GM21360 (cell line): ENCODE measurements at regions not wholly inside any gene's neighbourhood (a gene's known extent, or its start where the extent isn't known, plus 50 kb on each side); places are given as distances from the start of the nearest gene placed in this dataset.
"Not testable (repeated sequence)": the region's sequence is repeated elsewhere in the genome, so short reads cannot be mapped to it uniquely, and the experiment has no call there.

ENCODE experiments used
- ATAC-seq: cut with Tn5 transposase; IDR thresholded peaks from one replicate; pipeline ENCODE4 v1.9.1; 2021; ENCODE audit warnings: mild to moderate bottlenecking, moderate library complexity; ENCODE audit not compliant: unreplicated experiment

DNA sequence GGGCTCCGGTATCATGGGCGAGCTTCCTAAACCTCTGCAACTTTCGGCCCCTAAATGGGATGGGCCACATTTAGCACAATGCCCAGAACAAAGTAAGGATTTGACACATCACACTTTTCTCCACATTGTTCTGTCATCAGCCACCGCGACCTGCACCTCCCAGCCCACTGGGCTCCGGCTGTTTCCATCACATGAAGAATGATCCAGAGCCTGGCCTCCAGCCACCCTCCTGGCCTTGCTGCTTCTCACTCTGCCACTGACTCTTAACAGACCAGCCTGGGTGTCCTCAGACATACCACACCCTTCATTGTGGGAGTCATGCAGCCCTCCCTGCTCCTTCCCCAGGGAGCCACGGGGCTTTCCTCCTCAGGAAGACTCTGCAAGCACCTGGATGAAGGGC is 113.7 kb downstream of the IGLL1 start:
- no peak for ATAC-seq

DNA sequence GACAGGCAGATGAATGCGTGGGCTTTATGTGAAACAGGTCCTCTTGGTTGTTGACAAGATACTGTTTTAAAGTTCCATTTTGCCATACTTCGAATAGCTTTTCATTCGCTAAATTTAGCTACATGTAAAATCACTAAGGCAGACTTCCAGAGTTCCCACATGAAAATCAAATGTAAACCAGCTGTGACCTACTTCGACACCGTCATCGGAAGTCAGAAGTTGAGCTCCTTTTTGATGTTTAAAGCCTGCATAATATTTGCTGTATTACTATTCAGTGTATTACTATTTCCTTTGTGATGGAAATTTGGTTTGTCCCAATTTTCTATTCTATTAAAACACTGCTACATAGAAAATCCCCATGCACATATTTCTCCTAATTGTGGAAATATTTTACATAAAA is 115.3 kb downstream of the IGLL1 start:
- not testable (repeated sequence) for ATAC-seq

DNA sequence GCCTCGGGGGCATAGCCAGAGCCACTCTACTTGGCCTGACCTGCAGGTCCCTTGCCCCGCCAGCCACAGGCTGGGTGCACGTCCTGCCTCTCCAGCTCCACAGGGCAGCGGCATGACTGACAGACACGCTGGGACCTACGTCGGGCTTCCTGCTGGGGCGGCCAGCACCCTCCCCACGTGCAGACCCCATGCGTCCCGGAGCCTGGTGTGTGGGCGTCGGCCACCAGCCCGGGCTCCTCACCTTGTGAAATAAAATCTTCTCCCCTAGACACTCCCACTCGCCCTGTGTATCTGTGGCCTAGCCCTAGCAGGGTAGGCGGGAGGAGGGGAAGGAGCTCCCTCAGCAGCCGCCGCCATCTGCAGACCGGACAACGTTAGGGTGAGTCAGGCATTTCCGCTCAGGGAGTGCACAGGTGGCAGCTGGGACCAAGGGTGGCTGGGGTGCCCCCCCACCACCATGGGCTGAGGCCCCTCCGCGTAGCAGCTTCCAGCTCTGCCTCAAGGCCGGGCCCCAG is 119.5 kb downstream of the IGLL1 start:
- not testable (repeated sequence) for ATAC-seq

DNA sequence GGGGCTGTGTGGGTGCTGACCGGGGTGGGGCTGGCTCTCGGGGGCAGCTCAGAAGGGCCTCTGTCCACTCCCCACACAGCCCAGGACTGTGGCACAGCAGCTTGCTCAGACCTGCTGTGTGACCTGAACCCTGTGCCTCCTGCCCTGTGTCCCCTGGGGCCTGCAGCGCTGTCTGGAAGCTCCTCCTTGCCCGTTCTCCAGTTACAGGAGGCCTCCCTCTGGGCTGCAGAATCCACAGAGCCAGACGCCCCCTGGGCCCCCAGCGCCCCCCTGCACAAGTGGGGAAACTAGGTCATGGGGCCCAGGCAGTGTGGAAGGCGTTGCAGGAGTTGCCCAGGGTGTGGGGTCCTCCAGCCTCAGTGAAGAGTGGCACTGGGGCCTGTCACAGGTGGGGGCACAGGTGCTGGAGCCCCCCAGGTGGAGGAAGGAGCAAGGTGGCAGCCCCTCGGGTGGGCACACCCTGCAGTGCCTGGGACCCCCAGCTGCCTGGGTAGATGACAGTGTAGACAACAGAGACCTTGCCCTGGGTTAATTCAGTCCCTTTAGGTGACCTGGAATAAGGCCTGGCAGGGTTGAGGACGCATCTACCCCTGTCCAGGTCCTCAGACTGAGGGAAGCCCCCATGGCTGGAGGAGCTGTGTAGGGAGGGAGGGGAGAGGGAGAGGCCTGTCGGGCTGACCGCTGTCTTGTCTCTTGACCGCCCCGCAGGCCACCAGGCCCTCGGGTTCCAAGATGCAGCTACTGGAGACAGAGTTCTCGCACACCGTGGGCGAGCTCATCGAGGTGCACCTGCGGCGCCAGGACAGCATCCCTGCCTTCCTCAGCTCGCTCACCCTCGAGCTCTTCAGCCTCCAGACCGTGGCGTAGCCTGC is 120.2 kb downstream of the IGLL1 start:
- not testable (repeated sequence) for ATAC-seq

DNA sequence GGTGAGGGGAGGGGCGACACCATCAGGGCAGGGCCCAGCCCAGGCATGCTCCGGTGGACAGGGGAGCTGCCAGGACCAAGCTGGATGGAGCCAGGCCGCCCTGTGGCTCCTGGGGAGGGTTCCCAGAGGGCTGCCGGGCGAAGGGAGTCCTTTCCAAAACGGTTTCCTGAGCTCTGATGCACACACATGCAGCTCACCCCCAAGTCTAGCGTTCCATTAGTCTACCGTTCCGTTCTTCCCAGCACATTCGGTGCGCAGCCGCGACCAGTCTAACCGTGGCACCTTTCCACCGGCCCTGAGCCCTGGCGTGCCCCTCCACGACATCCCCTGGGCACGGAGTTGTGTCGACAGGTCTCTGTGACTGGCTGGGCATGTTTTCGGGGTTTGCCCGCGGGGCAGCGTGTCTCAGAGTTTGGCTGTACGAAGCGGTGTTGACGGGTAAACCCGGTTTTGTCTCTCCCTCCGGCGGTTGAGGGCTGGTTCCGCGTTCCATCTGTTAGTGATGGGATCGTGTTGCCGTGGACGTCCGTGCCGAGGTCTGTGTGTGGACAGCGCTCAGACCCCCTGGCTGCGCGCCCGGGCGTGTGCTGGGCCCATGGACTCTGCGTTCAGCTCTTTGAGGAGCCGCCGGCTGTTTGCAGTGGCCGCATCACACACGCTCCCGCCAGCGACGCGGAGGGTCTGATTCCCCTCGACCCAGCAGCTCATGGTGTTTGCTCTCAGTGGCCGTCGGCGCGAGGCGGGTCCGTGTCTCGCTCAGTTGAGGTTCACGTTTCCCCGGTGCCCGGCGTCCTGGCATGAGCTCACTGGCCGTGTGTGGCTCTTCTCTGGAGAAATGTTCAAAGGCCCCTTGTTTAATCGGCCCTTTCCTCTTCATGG is 121.2 kb downstream of the IGLL1 start:
- no peak for ATAC-seq

DNA sequence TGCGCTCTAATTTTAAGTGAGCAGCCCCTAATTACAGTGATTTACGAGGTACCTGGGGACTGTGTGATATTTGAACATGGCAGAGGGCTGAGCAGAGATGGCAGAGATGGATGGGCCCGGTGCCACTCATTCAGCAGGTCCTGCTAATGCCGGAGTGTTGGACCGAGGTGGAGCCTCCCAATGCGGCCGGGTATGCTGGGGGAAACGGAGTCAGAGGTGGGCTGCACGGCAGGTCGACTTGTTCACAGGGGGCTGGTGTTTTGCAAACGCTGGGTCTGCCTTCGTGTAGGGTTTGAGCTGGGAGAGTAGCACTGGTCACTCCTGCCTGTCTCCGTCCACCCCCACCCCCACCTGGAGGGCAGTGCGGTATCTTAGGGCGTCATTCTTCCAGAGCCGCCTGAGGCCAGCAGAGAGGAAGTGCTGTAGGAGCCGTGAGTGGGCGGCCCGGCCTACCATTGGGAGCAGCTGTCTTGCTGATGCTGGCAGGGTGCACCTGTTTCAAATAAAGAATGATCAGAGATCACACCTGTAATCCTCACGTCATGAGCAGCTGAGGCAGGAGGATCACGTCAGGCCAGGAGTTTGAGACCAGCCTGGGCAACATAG is 122.6 kb downstream of the IGLL1 start:
- ATAC-seq, result no peak

DNA sequence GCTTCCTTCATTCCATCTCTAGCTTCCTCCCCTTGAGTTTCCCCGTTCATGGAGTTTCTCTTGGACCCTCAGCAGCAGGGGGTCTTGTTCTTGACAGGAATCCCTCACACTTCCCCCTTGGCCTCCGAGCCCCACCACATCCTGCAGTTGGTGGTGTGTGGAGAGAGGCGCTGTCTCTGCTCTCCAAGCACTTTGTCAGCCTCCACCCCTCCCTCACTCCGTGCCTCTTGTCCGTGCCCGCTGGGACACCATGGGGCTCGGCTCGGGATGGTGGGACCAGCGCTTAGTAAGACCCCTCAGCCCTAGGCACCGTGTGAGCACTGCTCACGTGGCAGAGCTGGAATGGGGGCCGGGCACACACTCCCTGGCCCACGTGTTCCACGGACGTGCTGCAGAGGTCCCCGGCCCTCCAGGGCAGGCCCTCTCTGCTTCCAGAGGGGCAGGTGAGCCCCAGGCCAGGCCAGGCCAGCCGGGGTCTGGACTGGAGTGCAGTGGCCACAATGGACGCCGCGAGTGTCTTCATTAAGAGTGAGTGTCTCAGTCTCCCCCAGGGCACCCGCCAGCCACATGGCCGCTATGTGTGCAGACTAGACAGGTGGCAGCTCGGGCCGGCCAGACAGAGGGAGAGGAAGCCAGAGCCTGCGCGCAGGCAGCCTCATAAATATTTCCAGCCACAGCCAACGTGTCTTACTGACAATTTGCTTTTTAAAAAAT is 123.3 kb downstream of the IGLL1 start:
- not testable (repeated sequence) for ATAC-seq

DNA sequence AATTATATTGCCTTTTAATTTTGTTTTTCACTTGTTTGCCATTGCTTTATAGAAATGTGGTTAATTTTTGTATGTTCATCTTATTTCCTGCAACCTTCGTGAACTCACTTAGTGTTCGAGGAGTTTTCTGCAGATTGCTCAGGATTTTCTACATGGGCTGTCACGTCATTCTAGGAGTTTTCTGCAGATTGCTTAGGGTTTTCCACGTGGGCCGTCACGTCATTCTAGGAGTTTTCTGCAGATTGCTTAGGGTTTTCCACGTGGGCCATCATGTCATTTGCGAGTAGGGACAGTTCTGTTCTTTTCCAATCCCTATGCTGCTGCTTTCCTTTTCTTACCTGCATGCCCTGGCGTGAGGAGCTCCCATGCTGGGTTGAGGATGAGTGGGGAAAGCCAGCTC is 125.7 kb downstream of the IGLL1 start:
- not testable (repeated sequence) for ATAC-seq

DNA sequence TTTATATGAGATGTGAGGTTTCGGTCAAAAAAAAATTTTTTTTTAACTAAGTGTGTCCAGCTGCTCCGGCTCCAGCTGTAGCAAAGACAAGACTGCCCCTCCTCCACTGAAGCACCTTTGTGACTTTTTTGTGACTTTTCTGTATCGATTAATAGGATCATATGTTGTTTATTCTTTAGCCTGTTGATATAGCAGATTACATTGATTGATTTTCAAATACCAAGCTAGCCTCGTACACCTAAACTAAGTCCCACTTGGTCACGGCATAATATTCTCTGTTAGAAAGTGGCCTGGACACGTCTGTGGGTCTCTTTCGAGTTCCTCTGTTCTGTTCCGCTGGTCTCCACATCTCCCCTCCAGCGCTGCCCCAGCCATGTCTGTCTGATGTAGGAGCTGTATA is 126.8 kb downstream of the IGLL1 start:
- no peak for ATAC-seq

DNA sequence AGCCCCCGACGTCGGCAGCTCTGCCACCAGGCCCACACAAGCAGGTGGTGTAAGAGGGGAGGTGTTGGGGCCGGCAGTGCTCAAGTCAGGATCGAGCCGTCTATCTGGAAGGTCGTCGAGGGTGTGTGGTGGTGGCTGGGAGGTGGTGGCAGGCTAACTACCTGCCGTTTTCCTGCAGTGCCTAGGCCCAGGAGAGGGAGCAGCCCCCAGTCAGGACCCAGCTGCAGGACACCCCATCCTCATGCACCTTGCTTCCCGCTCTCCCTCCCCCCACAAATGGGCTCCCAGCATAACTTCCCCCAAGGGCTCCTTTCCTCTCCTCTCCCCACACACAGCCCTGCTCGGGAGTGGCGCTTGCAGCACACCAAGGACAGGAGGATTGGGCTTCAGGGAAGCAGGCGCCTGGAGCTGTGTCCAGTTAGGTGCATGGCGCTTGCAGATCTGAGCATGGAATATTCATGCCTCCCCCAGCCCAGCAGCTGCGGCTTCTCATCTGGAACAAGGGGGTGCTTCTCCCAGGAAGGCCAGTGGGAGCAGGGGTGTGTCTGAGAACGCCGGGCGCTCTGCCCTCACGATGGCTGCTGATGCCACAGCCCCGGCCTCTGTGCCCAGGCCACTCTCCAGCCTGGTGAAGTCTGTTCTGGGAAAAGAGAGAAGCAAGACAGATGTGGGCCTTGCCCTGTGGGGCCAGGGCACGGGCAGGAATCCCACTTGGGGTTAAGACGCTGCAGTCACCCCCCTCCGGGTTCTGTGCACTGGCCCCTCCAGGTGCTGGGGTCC is 127.7 kb downstream of the IGLL1 start:
- ATAC-seq, result no peak

DNA sequence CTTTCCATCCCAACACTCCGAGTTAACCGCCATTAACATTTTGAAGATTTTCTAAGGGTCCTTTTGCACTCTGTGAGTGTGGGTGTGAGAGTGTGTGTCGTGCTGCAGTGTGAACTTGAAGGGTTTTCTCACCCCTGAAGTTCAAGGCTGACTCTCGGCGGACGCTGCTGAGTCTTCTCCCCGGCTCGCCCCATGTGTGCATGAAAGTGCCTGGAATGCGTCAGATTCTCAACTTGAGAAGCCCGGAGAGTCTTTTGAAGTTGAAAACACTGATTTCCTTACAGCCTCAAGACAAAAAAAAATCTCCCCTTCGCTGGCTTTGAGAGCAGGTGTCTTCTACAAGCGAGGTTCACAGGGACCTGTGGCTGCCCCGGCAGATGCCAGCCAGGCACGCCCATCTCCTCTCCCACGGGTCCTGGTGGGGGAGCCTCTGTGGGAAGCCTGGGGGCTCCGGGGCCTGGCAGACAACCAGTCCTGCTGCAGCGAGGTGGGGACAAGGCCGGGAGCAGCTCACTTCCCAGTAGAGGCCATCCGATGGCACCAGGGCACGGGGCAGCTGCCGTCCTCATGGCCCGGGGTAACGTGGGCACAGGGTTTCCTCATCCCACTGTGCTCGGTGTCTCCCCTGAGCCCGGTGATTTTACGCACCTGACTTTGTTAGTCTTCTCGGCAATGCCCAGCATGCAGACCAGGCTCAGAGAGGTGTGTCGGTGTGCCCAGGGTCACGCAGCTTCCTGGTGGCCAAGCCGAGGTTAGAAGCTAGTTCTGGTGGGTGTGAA is 128.4 kb downstream of the IGLL1 start:
- not testable (repeated sequence) for ATAC-seq

DNA sequence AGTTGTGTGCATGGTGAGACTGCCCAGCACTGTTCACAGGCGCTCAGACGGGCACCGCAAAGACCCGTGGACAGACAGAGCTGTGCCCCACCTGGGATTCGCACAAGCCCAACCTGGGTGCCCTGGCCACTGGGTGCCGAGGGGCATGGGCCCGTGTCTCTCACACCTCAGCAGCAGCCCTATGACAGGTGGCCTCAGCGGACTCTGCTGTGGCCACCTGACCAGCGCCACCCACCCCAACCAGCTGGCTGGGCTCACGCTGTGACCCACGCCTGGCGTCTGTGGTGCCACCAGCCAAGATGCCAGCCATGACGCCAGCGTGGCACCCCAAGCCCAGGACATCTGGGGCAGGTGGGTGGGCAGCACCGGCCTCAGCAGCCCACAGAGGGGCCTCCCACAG is 129.3 kb downstream of the IGLL1 start:
- ATAC-seq, result not testable (repeated sequence)

DNA sequence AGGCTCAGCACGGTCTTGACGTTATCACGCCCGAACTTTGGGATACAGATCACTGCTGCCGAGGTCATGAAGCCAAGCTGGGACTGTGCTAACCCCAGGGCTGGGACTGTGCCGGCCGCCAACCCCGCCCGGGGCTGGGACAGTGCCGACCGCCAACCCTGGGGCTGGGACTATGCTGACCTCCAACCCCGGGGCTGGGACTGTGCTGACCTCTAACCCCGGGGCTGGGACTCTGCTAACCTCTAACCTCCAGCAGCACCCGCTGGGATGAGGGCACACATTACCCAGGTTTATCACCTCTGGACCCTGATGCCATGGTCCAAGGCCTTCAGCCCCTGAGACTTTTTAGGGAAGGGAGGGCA is 129.7 kb downstream of the IGLL1 start:
- ATAC-seq, result no peak

DNA sequence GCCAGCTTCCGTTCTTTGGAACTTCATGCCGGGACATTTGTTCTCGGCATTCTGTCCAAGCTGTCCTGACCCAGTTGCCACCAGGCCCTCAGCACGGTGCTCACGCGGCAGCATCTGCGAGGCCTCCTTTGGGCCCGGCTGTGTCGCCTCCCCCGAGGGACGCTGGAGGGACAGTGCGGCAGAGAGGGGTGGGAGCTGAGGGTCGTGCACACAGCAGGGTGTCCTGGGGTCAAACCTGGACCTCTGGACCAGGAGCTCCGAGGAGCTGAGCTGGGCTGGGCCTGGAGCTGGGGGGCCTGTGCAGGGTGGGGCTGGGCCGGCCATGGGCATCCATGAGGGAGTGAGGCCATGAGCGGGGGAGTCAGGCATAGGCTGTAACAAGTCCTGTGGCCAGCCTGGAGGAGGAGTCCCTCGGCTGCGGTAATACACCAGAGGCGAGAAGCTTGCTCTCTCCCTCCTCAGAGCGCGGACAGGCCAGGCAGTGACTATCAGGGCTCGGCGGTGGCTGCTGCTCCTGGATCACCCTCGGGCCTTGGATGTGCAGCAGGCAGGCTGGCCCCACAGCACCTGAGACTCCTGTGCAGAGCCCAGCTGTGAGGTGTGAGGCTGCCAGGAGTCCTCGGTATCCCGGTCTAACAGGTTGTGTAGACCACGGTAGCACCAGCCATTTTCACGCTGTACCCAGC is 130.2 kb downstream of the IGLL1 start:
- ATAC-seq, result not testable (repeated sequence)

DNA sequence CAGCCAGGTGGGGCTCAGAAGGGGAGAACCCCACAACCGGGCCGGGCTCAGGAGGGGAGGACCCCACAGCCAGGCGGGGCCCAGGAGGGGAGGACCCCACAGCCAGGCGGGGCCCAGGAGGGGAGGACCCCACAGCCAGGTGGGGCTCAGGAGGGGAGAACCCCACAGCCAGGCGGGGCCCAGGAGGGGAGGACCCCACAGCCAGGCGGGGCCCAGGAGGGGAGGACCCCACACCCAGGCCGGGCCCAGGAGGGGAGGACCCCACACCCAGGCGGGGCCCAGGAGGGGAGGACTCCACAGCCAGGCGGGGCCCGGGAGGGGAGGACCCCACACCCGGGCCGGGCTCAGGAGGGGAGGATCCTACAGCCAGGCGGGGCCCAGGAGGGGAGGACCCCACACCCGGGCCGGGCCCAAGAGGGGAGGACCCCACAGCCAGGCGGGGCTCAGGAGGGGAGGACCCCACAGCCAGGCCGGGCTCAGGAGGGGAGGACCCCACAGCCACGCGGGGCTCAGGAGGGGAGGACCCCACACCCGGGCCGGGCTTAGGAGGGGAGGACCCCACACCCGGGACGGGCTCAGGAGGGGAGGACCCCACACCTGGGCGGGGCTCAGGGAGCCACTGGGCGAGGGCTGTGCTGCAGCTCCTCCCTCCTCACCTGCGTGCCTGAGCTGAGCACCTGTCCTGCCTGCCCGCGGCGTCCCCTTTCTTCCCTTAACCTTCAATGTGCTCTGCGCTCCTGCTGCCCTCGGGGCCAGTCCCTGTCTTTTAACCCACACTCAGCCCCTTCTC is 131.4 kb downstream of the IGLL1 start:
- ATAC-seq, result not testable (repeated sequence)

DNA sequence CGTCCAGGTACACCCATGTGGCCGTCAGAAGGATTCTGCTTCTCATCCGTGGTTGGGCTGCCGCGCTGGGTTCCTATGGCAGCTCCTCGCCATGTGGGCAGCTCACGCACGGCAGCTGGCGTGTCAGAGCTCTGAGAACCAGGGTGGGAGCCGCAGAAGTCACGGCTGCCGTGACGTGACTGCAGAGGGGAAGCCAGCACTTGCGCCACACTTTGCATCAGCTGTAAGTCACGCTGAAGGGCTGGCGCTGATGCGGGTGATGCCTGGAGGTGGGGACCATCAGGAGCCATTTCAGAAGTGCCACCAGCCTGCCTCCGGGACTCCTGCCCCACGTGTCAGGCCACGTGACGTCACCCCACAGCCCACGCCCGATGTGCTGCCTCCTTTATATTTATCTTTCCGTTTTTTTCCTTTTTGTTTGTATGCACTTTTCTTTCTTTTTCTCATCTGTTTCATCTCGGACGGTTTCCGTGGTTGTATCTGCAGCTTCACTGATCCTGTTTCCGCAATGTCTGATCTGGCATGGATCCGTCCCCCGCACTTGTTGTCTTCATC is 133.2 kb downstream of the IGLL1 start:
- no peak for ATAC-seq

DNA sequence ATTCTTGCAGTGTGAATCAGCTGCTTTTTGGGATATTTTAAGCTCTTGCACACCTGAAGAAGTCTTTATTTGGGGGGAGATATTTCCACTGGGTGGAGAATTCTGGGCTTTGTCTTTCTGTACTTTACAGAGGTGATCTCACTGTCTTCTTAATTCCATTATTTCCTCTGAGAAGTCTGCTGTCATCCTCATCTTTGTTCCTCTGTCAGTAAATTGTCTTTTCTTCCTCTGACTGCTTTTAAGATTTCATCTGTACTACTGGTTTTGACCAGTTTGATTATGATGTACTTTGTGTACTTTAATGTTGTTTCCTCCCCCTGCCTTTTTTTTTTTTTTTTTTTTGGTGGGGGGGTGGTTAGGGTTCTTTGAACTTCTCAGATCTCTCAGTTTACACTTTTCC is 133.9 kb downstream of the IGLL1 start:
- not testable (repeated sequence) for ATAC-seq
